Mucosa of descending colon (tissue), 3 donors: ENCODE measurements at regions not wholly inside any gene's neighbourhood (a gene's known extent, or its start where the extent isn't known, plus 50 kb on each side); places are given as distances from the start of the nearest gene placed in this dataset.

Source experiments
- ATAC-seq: fragments of 200-7000 bp; cut with Tn5 transposase; one replicate; pipeline ENCODE4 v1.9.1; 2020; ENCODE audit warnings: mild to moderate bottlenecking, moderate library complexity
- DNase-seq, 3 donors: peaks; one replicate each; pipeline ENCODE4 v3.0.0-alpha.2; 2020
- H3K36me3 ChIP-seq: fragments of 200-600 bp; one replicate; pipeline ENCODE4 v1.8.0; 2021; ENCODE audit warnings: low read depth, mild to moderate bottlenecking
- H3K4me1 ChIP-seq: fragments of 200-600 bp; one replicate; pipeline ENCODE4 v1.8.0; 2021; ENCODE audit warnings: low read depth, mild to moderate bottlenecking
- H3K4me3 ChIP-seq: fragments of 200-600 bp; one replicate; pipeline ENCODE4 v1.8.0; 2021; ENCODE audit warnings: mild to moderate bottlenecking
- H3K9me3 ChIP-seq: fragments of 200-600 bp; one replicate; pipeline ENCODE4 v1.8.0; 2021; ENCODE audit warnings: mild to moderate bottlenecking
- intact Hi-C, 2 donors: fragments of 100-400 bp; cut with DNase I in 1 of 2; cut with micrococcal nuclease in 1 of 2; formaldehyde crosslinking; loops; one replicate each; pipeline versions ENCODE4 v1.11.0 to v1.11.1; 2022; cut with DNase I, micrococcal nuclease
- TF ChIP-seq, protein P1 (sequence below): fragments of 200-600 bp; IDR thresholded peaks from one replicate; pipeline ENCODE4 v1.8.0; 2022; ENCODE audit warnings: antibody characterized with exemption, mild to moderate bottlenecking
- donor health status: DM: no; HTN: no; CAD: no; lungs with moderate emphysema.
- donor health status: DM: no; HTN: no; CAD: no.
- donor health status: DM: no; HTN: yes; CAD: no.

DNA sequence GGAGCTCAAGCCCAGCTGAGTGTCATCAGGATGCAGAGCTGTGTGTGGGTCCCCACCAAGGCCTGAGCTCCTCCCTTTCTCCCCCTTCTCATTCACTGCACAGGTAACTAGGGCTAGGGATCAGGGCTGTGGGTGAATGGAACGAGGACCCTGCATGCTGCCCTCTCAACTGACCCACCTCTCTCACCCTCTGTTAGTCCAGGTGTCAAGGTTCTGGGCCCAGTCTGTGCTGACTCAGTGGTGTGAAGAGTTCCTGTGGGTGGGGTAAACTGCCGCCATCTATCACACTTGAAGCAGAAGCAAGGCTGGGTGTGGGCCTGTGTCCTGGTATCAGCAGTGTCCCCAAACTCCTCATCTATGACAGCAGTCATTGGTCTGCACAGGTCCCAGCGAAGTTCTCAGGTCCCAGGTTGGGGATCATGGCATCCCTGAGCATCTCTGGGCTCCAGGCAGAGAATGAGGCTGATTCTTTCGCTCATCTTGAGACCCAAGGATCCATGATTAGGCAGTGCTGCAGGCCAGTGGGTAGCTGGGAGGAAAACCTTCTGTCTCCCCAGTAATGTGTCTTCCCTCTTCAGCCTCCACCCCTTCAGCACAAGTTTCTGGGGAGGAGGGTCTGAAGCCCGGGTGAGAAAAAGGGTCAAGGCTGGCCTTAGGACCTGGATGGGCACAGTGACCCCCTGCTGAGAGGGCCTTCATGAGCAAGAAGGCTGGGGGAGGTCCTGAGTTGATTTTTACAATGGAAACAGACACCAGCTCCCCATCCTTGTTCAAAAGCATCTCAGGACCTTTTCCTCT, 109.8 kb downstream of the ZNF280B start:
- no peak overlapping the region for H3K4me3 ChIP-seq
- no peak for ATAC-seq
- intact Hi-C loops = no loop called here
- TF ChIP-seq, protein P1, sequence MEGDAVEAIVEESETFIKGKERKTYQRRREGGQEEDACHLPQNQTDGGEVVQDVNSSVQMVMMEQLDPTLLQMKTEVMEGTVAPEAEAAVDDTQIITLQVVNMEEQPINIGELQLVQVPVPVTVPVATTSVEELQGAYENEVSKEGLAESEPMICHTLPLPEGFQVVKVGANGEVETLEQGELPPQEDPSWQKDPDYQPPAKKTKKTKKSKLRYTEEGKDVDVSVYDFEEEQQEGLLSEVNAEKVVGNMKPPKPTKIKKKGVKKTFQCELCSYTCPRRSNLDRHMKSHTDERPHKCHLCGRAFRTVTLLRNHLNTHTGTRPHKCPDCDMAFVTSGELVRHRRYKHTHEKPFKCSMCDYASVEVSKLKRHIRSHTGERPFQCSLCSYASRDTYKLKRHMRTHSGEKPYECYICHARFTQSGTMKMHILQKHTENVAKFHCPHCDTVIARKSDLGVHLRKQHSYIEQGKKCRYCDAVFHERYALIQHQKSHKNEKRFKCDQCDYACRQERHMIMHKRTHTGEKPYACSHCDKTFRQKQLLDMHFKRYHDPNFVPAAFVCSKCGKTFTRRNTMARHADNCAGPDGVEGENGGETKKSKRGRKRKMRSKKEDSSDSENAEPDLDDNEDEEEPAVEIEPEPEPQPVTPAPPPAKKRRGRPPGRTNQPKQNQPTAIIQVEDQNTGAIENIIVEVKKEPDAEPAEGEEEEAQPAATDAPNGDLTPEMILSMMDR = no peak
- H3K4me1 ChIP-seq = no peaks in the 10 kb centered on the region
- H3K36me3 ChIP-seq = no peaks in the 10 kb centered on the region
- DNase-seq = no peak
- H3K9me3 ChIP-seq = no peaks in the 10 kb centered on the region

DNA sequence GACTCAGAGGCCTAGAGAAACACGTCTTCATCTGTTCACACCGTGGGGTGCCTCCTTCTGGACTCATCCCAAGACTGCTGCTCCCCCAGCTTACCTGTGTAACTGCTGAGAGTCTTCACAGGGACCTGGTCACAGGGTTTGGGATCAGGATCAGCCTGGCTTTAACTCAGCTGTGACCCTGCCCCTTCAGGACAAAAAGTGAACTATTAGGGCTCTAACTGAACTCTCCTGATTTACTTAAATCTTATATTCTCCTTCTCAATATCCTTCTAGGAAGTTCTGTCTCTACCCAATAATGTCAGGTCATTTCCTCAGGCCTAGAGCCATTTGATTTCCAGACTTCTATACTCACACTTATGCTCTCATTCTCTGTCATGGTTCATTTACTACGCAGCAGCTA, 108.4 kb downstream of the ZNF280B start:
- TF ChIP-seq, protein P1 = no peak
- Histone ChIP-seq H3K36me3 (no peaks in the 10 kb centered on the region), H3K4me3 (no peak overlapping the region), H3K4me1 (no peaks in the 10 kb centered on the region), H3K9me3 (no peaks in the 10 kb centered on the region)
- DNase-seq = no peak
- no peak for ATAC-seq
- intact Hi-C loops = no loop called here

DNA sequence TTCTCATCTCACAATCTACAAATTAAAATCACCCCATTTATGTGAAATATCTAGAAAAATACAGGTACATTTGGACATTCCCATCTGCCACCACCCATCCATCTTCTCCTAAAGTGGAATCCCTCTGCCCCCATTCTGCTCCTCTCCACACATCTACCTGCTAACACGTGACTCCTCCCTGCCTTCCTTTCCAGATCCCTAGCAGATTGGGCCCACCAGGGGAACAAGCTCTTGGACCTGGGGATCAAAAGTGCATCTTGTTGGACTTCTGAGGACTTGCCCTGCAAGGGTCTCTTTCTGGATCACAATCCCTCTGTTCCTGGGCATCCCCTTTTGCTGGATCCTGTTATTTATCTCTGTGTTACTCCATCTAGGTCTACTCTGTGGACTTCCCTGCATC, 107.6 kb downstream of the ZNF280B start:
- no peak for DNase-seq
- Histone ChIP-seq H3K9me3 (no peaks in the 10 kb centered on the region), H3K4me3 (no peak overlapping the region), H3K36me3 (no peaks in the 10 kb centered on the region), H3K4me1 (no peaks in the 10 kb centered on the region)
- no peak for ATAC-seq
- TF ChIP-seq, protein P1 = no peak
- intact Hi-C loops = no loop called here

DNA sequence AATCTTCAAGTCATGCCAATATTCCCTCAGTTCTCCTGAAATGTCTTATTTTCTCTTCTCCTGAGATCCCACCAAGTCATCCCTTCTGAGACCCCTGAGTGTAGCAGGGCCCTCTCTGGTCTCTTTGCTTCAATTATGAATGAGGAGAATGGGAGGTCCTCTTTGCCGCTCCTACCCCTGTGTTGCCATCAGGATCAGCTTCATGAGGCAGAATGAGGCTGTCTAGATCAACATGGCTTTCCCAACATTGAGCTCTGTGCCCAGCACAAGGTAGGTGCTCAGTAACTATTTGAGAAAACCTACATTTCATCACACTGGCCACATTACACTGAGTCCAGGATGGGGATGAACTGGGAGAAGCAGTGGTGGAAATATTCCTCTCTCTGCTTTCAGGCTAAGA, 107.2 kb downstream of the ZNF280B start:
- Histone ChIP-seq H3K4me1 (no peaks in the 10 kb centered on the region), H3K4me3 (no peak overlapping the region), H3K36me3 (no peaks in the 10 kb centered on the region), H3K9me3 (no peaks in the 10 kb centered on the region)
- intact Hi-C loops = no loop called here
- ATAC-seq (no peak), DNase-seq (no peak)
- TF ChIP-seq, protein P1 = no peak

DNA sequence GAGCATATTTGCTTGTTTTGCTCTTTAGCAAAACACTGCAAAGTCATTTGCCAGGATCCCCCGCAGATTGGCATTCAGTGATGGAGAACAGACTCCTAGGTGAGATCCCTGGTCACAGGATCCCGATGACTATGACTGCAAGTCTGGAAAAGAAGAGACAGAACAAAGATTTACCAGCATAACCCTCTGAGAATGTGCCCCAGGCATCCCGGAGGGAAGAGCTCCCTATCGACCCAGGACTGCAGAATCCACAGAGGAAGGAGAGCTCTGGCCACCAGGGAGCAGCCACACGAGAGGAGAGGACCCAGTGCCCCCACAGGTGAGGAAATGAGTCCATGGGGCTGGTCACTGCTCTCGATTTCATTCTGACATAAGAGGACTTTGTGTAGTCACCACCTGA, 105.2 kb downstream of the ZNF280B start:
- DNase-seq = no peak
- TF ChIP-seq, protein P1 = no peak
- H3K4me3 ChIP-seq = no peak overlapping the region
- intact Hi-C loops = no loop called here
- ATAC-seq = no peak
- H3K9me3 ChIP-seq = no peaks in the 10 kb centered on the region
- H3K4me1 ChIP-seq = no peaks in the 10 kb centered on the region
- no peaks in the 10 kb centered on the region for H3K36me3 ChIP-seq
